Testis (tissue), 2 donors: ENCODE measurements at regions not wholly inside any gene's neighbourhood (a gene's known extent, or its start where the extent isn't known, plus 50 kb on each side); places are given as distances from the start of the nearest gene placed in this dataset.

Experiments
- POLR2A ChIP-seq: fragments of 450-650 bp; IDR thresholded peaks from one replicate; pipeline ENCODE4 v1.6.1; 2017; ENCODE audit warnings: antibody characterized with exemption, mild to moderate bottlenecking, moderate library complexity
- TF ChIP-seq, protein P1 (sequence below), 3 experiments: fragments of 450-650 bp in 2 of 3; fragments of 200-600 bp in 1 of 3; sonication (generic) in 1 of 3; IDR thresholded peaks; one replicate each; pipeline ENCODE4 v1.5.1; 2016 to 2019; ENCODE audit warnings: antibody characterized with exemption in 3 of 3, mild to moderate bottlenecking in 2 of 3, moderate library complexity in 1 of 3

DNA sequence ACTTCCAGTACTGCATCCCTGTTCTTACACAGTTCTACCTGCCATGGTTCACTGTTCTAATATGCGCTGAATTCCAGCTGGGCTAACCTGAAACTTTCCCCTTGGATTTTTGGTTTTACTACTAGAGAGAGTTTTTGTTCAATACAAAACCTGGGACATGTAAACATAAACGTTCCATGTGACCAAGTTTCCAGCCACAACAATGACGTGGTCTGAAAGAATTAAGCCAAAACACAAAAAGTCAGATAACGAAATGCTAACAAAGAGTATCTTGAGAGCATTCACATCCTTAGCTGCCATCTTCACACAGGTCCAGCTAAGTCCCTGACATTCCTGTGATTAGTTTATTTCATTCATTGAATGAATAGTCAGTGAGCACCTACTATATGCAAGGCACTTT is 467.0 kb upstream of the PKDCC start:
- TF ChIP-seq, protein P1, sequence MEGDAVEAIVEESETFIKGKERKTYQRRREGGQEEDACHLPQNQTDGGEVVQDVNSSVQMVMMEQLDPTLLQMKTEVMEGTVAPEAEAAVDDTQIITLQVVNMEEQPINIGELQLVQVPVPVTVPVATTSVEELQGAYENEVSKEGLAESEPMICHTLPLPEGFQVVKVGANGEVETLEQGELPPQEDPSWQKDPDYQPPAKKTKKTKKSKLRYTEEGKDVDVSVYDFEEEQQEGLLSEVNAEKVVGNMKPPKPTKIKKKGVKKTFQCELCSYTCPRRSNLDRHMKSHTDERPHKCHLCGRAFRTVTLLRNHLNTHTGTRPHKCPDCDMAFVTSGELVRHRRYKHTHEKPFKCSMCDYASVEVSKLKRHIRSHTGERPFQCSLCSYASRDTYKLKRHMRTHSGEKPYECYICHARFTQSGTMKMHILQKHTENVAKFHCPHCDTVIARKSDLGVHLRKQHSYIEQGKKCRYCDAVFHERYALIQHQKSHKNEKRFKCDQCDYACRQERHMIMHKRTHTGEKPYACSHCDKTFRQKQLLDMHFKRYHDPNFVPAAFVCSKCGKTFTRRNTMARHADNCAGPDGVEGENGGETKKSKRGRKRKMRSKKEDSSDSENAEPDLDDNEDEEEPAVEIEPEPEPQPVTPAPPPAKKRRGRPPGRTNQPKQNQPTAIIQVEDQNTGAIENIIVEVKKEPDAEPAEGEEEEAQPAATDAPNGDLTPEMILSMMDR (IDR thresholded peaks at IDR 0.05): no peak
- no peak for TF ChIP-seq POLR2A
